HUES64 (cell line): ENCODE measurements at regions not wholly inside any gene's neighbourhood (a gene's known extent, or its start where the extent isn't known, plus 50 kb on each side); places are given as distances from the start of the nearest gene placed in this dataset.

ENCODE experiments used
- H3K27ac ChIP-seq: 2 replicates; pipeline ENCODE4 v1.7.0; 2013; ENCODE audit warnings: low read depth, low read length, inconsistent platforms
- H3K27me3 ChIP-seq: 2 replicates; pipeline ENCODE4 v1.6.1; 2013; ENCODE audit warnings: mild to moderate bottlenecking, low read length; ENCODE audit not compliant: insufficient read depth
- H3K36me3 ChIP-seq: 2 replicates; pipeline ENCODE4 v1.6.1; 2013; ENCODE audit warnings: mild to moderate bottlenecking, low read length; ENCODE audit not compliant: insufficient read depth
- H3K4me1 ChIP-seq: 2 replicates; pipeline ENCODE4 v1.6.1; 2013; ENCODE audit warnings: mild to moderate bottlenecking, low read length, moderate library complexity; ENCODE audit not compliant: insufficient read depth
- H3K4me3 ChIP-seq: 2 replicates; pipeline ENCODE4 v1.5.1; 2013; ENCODE audit warnings: mild to moderate bottlenecking, low read length, moderate library complexity
- H3K9ac ChIP-seq: 2 replicates; pipeline ENCODE4 v1.6.1; 2013; ENCODE audit warnings: mild to moderate bottlenecking, low read depth, low read length
- H3K9me3 ChIP-seq: 2 replicates; pipeline ENCODE4 v1.6.1; 2013; ENCODE audit warnings: low read depth, low read length; ENCODE audit not compliant: insufficient read depth
- WGBS: fragments of 150-250, 120-280 bp; methylation state at CpG from one replicate; pipeline ENCODE4 v1.1.7; 2013; ENCODE audit warnings: missing lambda C conversion rate; 5-methylcytosine and 5-hydroxymethylcytosine counted together

GRCh38 chr6:15994814-15995459 is 133.9 kb upstream of the MYLIP start:
- Histone ChIP-seq H3K4me3 (no peak overlapping the region), H3K9ac (no peak overlapping the region), H3K36me3 (no peaks in the 10 kb centered on the region), H3K27ac (no peak overlapping the region), H3K27me3 (peaks cover 2% of the 10 kb centered on the region; the same call in 1 of the 2 replicates), H3K4me1 (peaks cover 21% of the 10 kb centered on the region), H3K9me3 (no peaks in the 10 kb centered on the region)
- WGBS = 93% methylated on average over 7 of the region's 8 CpGs

- Histone ChIP-seq H3K9ac (no peak overlapping the region), H3K27ac (no peak overlapping the region), H3K4me3 (no peak overlapping the region), H3K9me3 (no peaks in the 10 kb centered on the region), H3K4me1 (peaks cover 21% of the 10 kb centered on the region), H3K27me3 (no peaks in the 10 kb centered on the region), H3K36me3 (no peaks in the 10 kb centered on the region)
- 89% methylated on average over 5 of the region's 5 CpGs for WGBS
These were observed 135.1 kb upstream of the MYLIP start for GRCh38 chr6:15993716-15994228.

- no peak overlapping the region for H3K27ac ChIP-seq
- no peaks in the 10 kb centered on the region for H3K9me3 ChIP-seq
- H3K27me3 ChIP-seq = no peaks in the 10 kb centered on the region
- WGBS = 100% methylated on average over 2 of the region's 2 CpGs
- H3K4me1 ChIP-seq = peaks cover 4% of the 10 kb centered on the region
- no peak overlapping the region for H3K4me3 ChIP-seq
- H3K9ac ChIP-seq = no peak overlapping the region
- no peaks in the 10 kb centered on the region for H3K36me3 ChIP-seq
These were observed 138.7 kb upstream of the MYLIP start for GRCh38 chr6:15990179-15990578.

DNA sequence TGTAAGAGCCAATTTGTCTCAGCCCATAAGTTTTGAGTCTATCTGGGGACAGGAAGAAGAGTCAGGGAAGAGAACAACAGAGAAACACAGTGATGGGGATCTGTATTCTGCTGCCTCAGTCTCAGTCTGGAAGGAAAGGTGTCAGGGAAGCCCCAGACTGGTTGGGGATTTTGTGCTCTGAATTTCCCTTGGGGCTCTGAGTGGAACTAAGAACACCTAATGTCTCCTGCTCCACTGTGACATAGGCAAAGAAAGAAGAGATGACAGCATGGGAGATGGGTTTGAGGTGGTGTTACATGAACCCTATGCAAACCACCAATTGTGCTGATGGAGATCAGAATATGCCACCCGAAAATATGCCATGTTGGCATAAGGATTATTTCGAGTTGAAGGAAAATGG is 139.5 kb upstream of the MYLIP start:
- Histone ChIP-seq H3K36me3 (no peaks in the 10 kb centered on the region), H3K9ac (no peak overlapping the region), H3K27ac (no peak overlapping the region), H3K9me3 (no peaks in the 10 kb centered on the region), H3K27me3 (no peaks in the 10 kb centered on the region), H3K4me1 (peaks cover 6% of the 10 kb centered on the region; the same call in 1 of the 2 replicates), H3K4me3 (no peak overlapping the region)
- WGBS = 100% methylated on average over 2 of the region's 2 CpGs

DNA sequence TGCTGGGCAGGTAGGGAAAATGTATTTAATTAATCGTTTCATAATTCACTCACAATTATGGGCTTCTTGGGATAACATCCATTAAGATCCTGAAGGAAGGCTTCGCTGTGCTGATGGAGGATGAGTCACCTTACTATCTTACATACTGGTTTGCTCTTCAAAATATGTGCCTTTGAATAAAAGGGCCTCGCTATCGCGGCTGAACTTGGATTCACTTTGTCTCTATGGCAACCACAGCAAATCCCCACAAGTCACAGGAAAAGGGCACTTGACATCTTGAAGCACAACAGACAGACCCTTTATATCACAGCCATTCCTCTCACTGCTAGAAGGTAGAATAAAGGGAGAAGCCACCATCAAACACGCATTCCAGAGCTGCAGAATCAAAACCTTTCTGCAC is 141.3 kb upstream of the MYLIP start:
- H3K9me3 ChIP-seq = no peaks in the 10 kb centered on the region
- no peak overlapping the region for H3K9ac ChIP-seq
- no peak overlapping the region for H3K4me3 ChIP-seq
- H3K27ac ChIP-seq = no peak overlapping the region
- H3K36me3 ChIP-seq = no peaks in the 10 kb centered on the region
- WGBS = 62% methylated on average over 6 of the region's 6 CpGs
- peaks cover 6% of the 10 kb centered on the region; the same call in 1 of the 2 replicates for H3K4me1 ChIP-seq
- H3K27me3 ChIP-seq = no peaks in the 10 kb centered on the region

DNA sequence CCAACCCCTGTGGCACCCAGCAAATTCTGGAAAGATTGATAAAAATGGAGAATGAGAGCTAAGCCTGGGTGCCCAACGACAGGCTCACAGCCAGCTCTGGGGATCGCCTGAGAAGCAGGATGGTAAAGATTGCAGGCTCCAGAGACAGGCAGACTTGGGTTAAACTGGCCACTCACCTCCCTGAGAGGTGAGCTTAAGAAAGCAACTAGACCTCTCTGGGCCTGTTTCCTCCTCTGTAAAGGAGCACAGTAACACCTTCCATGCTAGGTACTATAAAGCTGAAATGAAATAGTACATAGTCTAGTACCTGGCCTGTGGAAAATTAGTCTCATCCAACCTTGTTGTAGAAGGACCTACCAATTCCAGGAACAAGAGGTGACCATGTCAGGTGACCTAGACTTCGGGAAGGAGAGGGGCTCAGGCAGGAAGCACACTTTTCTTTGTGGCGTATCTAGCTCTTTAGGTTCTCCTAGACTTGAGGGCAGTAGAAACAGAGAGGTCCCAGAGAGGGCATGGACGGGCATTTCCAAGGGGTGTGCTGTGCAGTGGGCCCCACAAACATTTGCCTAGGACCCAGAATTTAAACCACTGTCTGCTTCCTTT is 142.8 kb upstream of the MYLIP start:
- Histone ChIP-seq H3K4me3 (no peak overlapping the region), H3K27me3 (no peaks in the 10 kb centered on the region), H3K9ac (no peak overlapping the region), H3K4me1 (peaks cover 6% of the 10 kb centered on the region; the same call in 1 of the 2 replicates), H3K27ac (no peak overlapping the region), H3K9me3 (no peaks in the 10 kb centered on the region), H3K36me3 (no peaks in the 10 kb centered on the region)
- WGBS = 94% methylated on average over 5 of the region's 5 CpGs

DNA sequence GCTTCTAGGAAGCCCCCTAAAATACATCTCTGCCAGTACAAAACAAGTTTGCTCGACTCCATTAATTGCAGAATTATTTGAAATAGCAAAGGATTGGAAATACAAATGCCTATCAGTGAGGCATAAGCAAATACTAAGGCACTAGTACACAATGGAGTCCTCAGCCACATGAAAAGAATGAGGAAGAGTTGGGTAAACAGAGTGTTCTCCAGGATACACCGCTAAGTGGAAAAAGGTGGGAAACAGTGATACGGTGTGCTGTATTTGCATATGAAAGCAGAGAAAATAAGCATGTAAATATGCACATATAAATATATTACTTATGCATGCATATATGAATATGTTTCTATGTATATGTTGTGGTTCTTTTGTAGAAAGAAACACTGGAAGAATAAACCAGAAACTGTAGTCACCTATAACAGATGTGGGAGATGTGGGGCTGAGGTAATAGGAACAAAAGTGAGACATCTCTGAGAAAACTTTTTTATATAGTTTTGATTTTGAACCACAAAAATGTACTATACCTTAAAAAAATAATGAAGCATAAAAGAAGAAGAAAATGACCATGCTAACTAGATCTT is 143.4 kb upstream of the MYLIP start:
- Histone ChIP-seq H3K27me3 (no peaks in the 10 kb centered on the region), H3K9me3 (no peaks in the 10 kb centered on the region), H3K4me1 (peaks cover 6% of the 10 kb centered on the region; the same call in 1 of the 2 replicates), H3K9ac (no peak overlapping the region), H3K27ac (no peak overlapping the region), H3K4me3 (no peak overlapping the region), H3K36me3 (no peaks in the 10 kb centered on the region)
- WGBS = 73% methylated on average over 3 of the region's 3 CpGs

DNA sequence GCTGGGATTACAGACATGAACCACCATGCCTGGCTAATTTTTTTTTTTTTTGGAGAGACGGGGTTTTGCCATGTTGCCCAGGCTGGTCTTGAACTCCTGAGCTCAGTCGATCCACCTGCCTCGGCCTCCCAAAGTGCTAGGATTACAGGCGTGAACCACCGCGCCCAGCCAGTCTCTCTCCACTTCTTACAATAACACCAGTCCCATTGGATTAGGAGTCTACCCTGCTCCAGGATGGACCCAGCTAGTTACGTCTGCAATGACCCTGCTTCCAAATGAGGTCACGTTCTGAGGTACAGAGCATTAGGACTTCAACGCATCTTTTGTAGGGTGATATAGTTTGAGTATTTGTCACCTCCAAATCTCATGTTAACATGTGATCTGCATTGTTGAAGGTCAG is 146.9 kb upstream of the MYLIP start:
- Histone ChIP-seq H3K9ac (no peak overlapping the region), H3K36me3 (no peaks in the 10 kb centered on the region), H3K27ac (no peak overlapping the region), H3K4me1 (peaks cover 6% of the 10 kb centered on the region; the same call in 1 of the 2 replicates), H3K9me3 (no peaks in the 10 kb centered on the region), H3K27me3 (no peaks in the 10 kb centered on the region), H3K4me3 (no peak overlapping the region)
- WGBS = 97% methylated on average over 9 of the region's 9 CpGs

DNA sequence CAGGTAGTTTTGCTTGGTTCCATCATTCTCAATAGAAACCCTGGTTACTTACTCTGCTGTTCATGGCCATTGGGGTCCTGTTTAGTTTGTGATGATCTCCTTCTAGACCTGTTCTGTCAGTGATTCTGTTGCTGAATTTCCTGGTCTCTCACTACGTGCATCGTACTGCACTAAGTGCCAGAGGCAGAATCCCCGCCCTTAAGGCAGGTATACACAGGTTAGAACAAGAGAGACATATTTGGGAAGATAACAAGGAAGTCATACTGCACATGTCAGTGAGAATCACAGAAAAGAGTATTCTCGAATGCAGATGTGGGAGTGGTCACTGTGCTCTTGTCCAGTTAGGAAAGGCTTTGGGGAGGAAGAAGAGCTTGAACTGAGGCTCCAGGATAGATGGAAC is 148.1 kb upstream of the MYLIP start:
- H3K27me3 ChIP-seq = no peaks in the 10 kb centered on the region
- peaks cover 6% of the 10 kb centered on the region; the same call in 1 of the 2 replicates for H3K4me1 ChIP-seq
- H3K27ac ChIP-seq = no peak overlapping the region
- no peak overlapping the region for H3K4me3 ChIP-seq
- no peaks in the 10 kb centered on the region for H3K9me3 ChIP-seq
- no peaks in the 10 kb centered on the region for H3K36me3 ChIP-seq
- 94% methylated on average over 4 of the region's 4 CpGs for WGBS
- H3K9ac ChIP-seq = no peak overlapping the region

DNA sequence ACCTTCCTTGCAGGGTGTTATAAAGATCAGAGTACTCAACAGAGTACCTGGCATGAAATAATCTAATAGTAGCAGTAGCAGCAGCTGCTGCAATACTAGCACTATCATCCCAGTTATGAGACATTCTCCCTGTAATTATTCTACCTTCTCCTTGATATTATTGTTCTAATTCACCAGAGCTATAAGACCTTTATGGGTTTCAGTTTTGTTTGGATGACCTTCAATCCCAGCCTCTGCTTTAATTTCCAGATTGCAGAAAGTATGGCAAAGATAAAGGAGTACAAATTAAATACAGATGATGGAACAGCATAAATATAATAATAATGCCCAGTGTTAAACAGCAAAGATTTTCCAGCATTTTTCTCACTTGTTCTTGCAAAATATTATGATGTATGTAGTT is 150.5 kb upstream of the MYLIP start:
- Histone ChIP-seq H3K4me1 (no peaks in the 10 kb centered on the region), H3K27me3 (no peaks in the 10 kb centered on the region), H3K9ac (no peak overlapping the region), H3K9me3 (0 out of 2 replicates have a peak, but pooled peaks cover 4% of the 10 kb centered on the region), H3K27ac (no peak overlapping the region), H3K4me3 (no peak overlapping the region), H3K36me3 (no peaks in the 10 kb centered on the region)

GRCh38 chr6:15977050-15977449 is 151.8 kb upstream of the MYLIP start:
- Histone ChIP-seq H3K27me3 (no peaks in the 10 kb centered on the region), H3K9me3 (0 out of 2 replicates have a peak, but pooled peaks cover 8% of the 10 kb centered on the region), H3K9ac (no peak overlapping the region), H3K27ac (no peak overlapping the region), H3K4me3 (no peak overlapping the region), H3K4me1 (no peaks in the 10 kb centered on the region), H3K36me3 (no peaks in the 10 kb centered on the region)
- 91% methylated on average over 1 of the region's 2 CpGs for WGBS
